Glutamatergic neuron (in vitro differentiated cells): ENCODE measurements at regions not wholly inside any gene's neighbourhood (a gene's known extent, or its start where the extent isn't known, plus 50 kb on each side); places are given as distances from the start of the nearest gene placed in this dataset.

Experiments
- DNase-seq: peaks from one replicate; pipeline ENCODE4 v3.0.0; 2022
- H3K27ac Mint-ChIP-seq: one replicate; pipeline ENCODE4 v1.8.0; 2020; ENCODE audit warnings: mild to moderate bottlenecking, mixed read lengths, inconsistent platforms; ENCODE audit not compliant: unreplicated experiment
- H3K27me3 Mint-ChIP-seq: one replicate; pipeline ENCODE4 v1.8.0; 2020; ENCODE audit warnings: mild to moderate bottlenecking, moderate library complexity, mixed read lengths, inconsistent platforms; ENCODE audit not compliant: unreplicated experiment
- H3K36me3 Mint-ChIP-seq: one replicate; pipeline ENCODE4 v1.8.0; 2020; ENCODE audit warnings: mild to moderate bottlenecking, mixed read lengths, inconsistent platforms; ENCODE audit not compliant: unreplicated experiment
- H3K4me1 Mint-ChIP-seq: one replicate; pipeline ENCODE4 v1.8.0; 2020; ENCODE audit warnings: mild to moderate bottlenecking, low read depth, mixed read lengths, inconsistent platforms; ENCODE audit not compliant: unreplicated experiment
- H3K4me3 Mint-ChIP-seq: one replicate; pipeline ENCODE4 v1.8.0; 2020; ENCODE audit warnings: mild to moderate bottlenecking, mixed read lengths, inconsistent platforms; ENCODE audit not compliant: unreplicated experiment
- H3K9me3 Mint-ChIP-seq: one replicate; pipeline ENCODE4 v1.8.0; 2020; ENCODE audit warnings: mild to moderate bottlenecking, moderate library complexity, mixed read lengths, inconsistent platforms; ENCODE audit not compliant: unreplicated experiment
- CTCF ChIP-seq: fragments of 200-600 bp; sonication (generic); IDR thresholded peaks from one replicate; pipeline ENCODE4 v1.5.0; 2021; ENCODE audit not compliant: partially characterized antibody, unreplicated experiment

GRCh38 chr3:113065336-113065735, 74.6 kb downstream of the GTPBP8 start:
- H3K27ac Mint-ChIP-seq, result no peak overlapping the region
- H3K4me3 Mint-ChIP-seq, result no peak overlapping the region

GRCh38 chr3:113070072-113070640, 79.4 kb downstream of the GTPBP8 start:
- no peak for TF ChIP-seq CTCF
- Mint-ChIP-seq H3K36me3 (peaks cover 8% of the 10 kb centered on the region), H3K4me1 (no peaks in the 10 kb centered on the region), H3K27me3 (no peaks in the 10 kb centered on the region), H3K4me3 (no peak overlapping the region), H3K9me3 (no peaks in the 10 kb centered on the region), H3K27ac (no peak overlapping the region)
- DNase-seq, result no peak

More at GRCh38 chr3:113065336-113065735, 74.6 kb downstream of the GTPBP8 start:
- Mint-ChIP-seq H3K9me3 (no peaks in the 10 kb centered on the region), H3K27me3 (no peaks in the 10 kb centered on the region), H3K4me1 (no peaks in the 10 kb centered on the region), H3K36me3 (peaks cover 8% of the 10 kb centered on the region)
- no peak for DNase-seq
- TF ChIP-seq CTCF, result no peak

GRCh38 chr3:113070681-113071113, 79.9 kb downstream of the GTPBP8 start:
- H3K27ac Mint-ChIP-seq, result no peak overlapping the region
- no peak overlapping the region for H3K4me3 Mint-ChIP-seq
- H3K36me3 Mint-ChIP-seq, result peaks cover 5% of the 10 kb centered on the region
- no peak for DNase-seq
- no peaks in the 10 kb centered on the region for H3K9me3 Mint-ChIP-seq
- TF ChIP-seq CTCF, result no peak
- H3K4me1 Mint-ChIP-seq, result no peaks in the 10 kb centered on the region
- no peaks in the 10 kb centered on the region for H3K27me3 Mint-ChIP-seq

- H3K27me3 Mint-ChIP-seq, result no peaks in the 10 kb centered on the region
- no peaks in the 10 kb centered on the region for H3K9me3 Mint-ChIP-seq
- TF ChIP-seq CTCF, result no peak
- H3K27ac Mint-ChIP-seq, result no peak overlapping the region
- no peaks in the 10 kb centered on the region for H3K4me1 Mint-ChIP-seq
- no peaks in the 10 kb centered on the region for H3K36me3 Mint-ChIP-seq
- H3K4me3 Mint-ChIP-seq, result no peak overlapping the region
- DNase-seq, result no peak
Observed at GRCh38 chr3:113075588-113075987, 84.8 kb downstream of the GTPBP8 start.

GRCh38 chr3:113079218-113079961, 88.6 kb downstream of the GTPBP8 start:
- H3K4me3 Mint-ChIP-seq, result no peak overlapping the region
- H3K27ac Mint-ChIP-seq, result no peak overlapping the region
- H3K27me3 Mint-ChIP-seq, result peaks cover 2% of the 10 kb centered on the region
- no peak for DNase-seq
- H3K9me3 Mint-ChIP-seq, result no peaks in the 10 kb centered on the region
- no peak for TF ChIP-seq CTCF
- H3K36me3 Mint-ChIP-seq, result no peaks in the 10 kb centered on the region
- no peaks in the 10 kb centered on the region for H3K4me1 Mint-ChIP-seq
